Smooth muscle cell (in vitro differentiated cells): ENCODE measurements at regions not wholly inside any gene's neighbourhood (a gene's known extent, or its start where the extent isn't known, plus 50 kb on each side); places are given as distances from the start of the nearest gene placed in this dataset.

Source experiments
- DNase-seq: peaks from one replicate; lab custom pipeline; 2025; ENCODE audit not compliant: unreplicated experiment; lab: John Stamatoyannopoulos, UW
- H2AFZ ChIP-seq: fragments of 200-600 bp; sonication (generic); 2 replicates; pipeline ENCODE4 v1.6.0; 2016; ENCODE audit warnings: antibody characterized with exemption, low read depth, mild to moderate bottlenecking
- H3F3A ChIP-seq: fragments of 200-600 bp; sonication (generic); 2 replicates; pipeline ENCODE4 v1.6.0; 2017; ENCODE audit warnings: antibody characterized with exemption, low read depth
- H3K27ac ChIP-seq: fragments of 200-600 bp; sonication (generic); 2 replicates; pipeline ENCODE4 v1.5.1; 2016; ENCODE audit warnings: low read depth, mild to moderate bottlenecking
- H3K27me3 ChIP-seq: fragments of 200-600 bp; sonication (generic); 2 replicates; pipeline ENCODE4 v1.6.1; 2016; ENCODE audit warnings: low read depth, mild to moderate bottlenecking
- H3K36me3 ChIP-seq: fragments of 200-600 bp; sonication (generic); 2 replicates; pipeline ENCODE4 v1.5.1; 2016; ENCODE audit warnings: low read depth
- H3K4me1 ChIP-seq: fragments of 200-600 bp; sonication (generic); 2 replicates; pipeline ENCODE4 v1.5.1; 2016; ENCODE audit warnings: low read depth
- H3K4me2 ChIP-seq: fragments of 200-600 bp; sonication (generic); 2 replicates; pipeline ENCODE4 v1.6.0; 2016; ENCODE audit warnings: mild to moderate bottlenecking
- H3K4me3 ChIP-seq: fragments of 200-600 bp; sonication (generic); 2 replicates; pipeline ENCODE4 v1.5.1; 2016; ENCODE audit warnings: mild to moderate bottlenecking
- H3K79me2 ChIP-seq: fragments of 200-600 bp; sonication (generic); 2 replicates; pipeline ENCODE4 v1.6.0; 2016; ENCODE audit warnings: low read depth, mild to moderate bottlenecking
- H3K9ac ChIP-seq: fragments of 200-600 bp; sonication (generic); 2 replicates; pipeline ENCODE4 v1.6.0; 2016; ENCODE audit warnings: low read depth
- H3K9me3 ChIP-seq: fragments of 200-600 bp; sonication (generic); replicated peaks from 2 replicates; pipeline ENCODE4 v1.5.1; 2016; ENCODE audit warnings: low read depth
- H4K20me1 ChIP-seq: fragments of 200-600 bp; sonication (generic); 2 replicates; pipeline ENCODE4 v1.6.0; 2016; ENCODE audit warnings: low read depth
- CTCF ChIP-seq: fragments of 200-600 bp; sonication (generic); IDR thresholded peaks from 2 replicates; pipeline ENCODE4 v1.5.1; 2017; ENCODE audit warnings: borderline replicate concordance, mild to moderate bottlenecking, antibody characterized with exemption; ENCODE audit not compliant: insufficient read depth, poor library complexity, severe bottlenecking
- whole genome bisulfite sequencing: methylation state at CpG from one replicate; pipeline ENCODE4 v1.1.7; 2016; ENCODE audit warnings: low lambda C conversion rate; 5-methylcytosine and 5-hydroxymethylcytosine counted together

DNA sequence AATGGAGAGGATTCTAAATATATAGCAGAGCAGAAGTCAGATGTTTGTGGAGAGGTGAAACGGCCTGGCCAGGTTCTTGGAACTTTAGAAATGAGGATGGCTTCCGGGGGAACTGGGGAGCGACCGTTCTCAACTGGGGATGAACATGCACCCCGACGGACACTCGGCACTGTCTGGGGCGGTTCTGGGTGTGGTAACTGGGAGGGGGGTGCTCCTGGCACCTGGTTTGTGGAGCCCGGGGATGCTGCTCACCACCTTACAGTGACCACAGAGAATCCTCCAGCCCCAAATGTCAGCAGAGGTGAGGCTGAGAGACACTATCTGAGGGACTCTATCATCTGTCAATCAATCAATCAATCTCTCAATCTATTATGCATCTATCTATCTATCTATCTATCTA, 69.0 kb upstream of the PPP2R3B start:
- H3K4me3 ChIP-seq = no peak overlapping the region
- H3F3A ChIP-seq = no peaks in the 10 kb centered on the region
- H2AFZ ChIP-seq = no peak overlapping the region
- no peaks in the 10 kb centered on the region for H3K79me2 ChIP-seq
- H3K27ac ChIP-seq = no peak overlapping the region
- H3K9ac ChIP-seq = no peak overlapping the region
- no peaks in the 10 kb centered on the region for H4K20me1 ChIP-seq
- no peaks in the 10 kb centered on the region for H3K36me3 ChIP-seq
- H3K4me1 ChIP-seq = no peaks in the 10 kb centered on the region
- no peaks in the 10 kb centered on the region for H3K27me3 ChIP-seq
- H3K4me2 ChIP-seq = no peak overlapping the region
- DNase-seq = no peak
- WGBS = 65% methylated on average over 9 of the region's 9 CpGs
- TF ChIP-seq CTCF = no peak
- H3K9me3 ChIP-seq = no peaks in the 10 kb centered on the region

DNA sequence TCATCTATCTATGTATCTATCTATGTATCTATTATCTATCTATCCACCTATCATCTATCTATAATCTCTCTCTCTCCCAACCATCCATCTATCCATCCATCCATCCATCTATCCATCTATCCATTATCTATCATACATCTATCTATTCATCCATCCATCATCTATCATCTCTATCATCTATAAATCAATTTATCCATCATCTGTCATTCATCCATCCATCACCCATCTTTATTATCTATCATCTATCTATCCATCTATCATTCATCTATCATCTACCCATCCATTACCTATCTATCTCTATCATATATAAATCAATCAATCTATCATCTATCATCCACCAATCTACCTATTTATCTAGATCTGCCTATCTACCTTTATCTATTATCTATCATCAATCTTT, 69.4 kb upstream of the PPP2R3B start:
- Histone ChIP-seq H3K36me3 (no peaks in the 10 kb centered on the region), H3K4me2 (no peak overlapping the region), H3K4me1 (no peaks in the 10 kb centered on the region), H3K27ac (no peak overlapping the region), H3K27me3 (no peaks in the 10 kb centered on the region), H2AFZ (no peak overlapping the region), H3K9ac (no peak overlapping the region), H3K9me3 (no peaks in the 10 kb centered on the region), H3F3A (no peaks in the 10 kb centered on the region), H3K4me3 (no peak overlapping the region), H4K20me1 (no peaks in the 10 kb centered on the region), H3K79me2 (no peaks in the 10 kb centered on the region)
- no peak for TF ChIP-seq CTCF
- no peak for DNase-seq

DNA sequence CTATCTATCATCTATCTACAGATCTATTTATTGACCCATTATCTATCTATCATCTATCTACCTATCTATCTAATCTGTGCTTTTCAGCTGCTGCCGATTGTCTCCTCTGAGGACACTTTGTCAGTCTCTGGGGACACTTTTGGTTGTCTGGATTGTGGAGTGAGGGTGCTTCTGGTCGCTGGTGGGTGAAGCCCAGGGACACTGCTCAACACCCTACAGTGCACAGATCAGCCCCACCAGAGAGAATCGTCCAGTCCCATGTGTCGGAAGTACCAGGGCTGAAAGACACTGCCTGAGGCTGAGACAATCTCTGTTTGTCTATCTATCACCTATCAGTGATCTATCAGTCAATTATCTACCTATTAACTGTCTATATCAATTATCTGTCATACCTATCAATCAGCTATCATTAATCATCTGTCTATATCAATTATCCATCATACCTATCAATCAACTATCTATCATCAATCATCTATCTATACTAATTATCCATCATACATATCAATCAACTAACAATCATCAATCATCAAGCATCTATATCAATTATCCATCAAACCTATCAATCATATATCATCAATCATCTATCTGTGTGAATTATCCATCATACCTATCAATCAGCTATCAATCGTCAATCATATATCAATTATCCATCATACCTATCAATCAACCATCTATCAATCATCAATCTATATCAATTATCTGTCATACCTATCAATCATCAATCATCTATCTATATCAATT, 70.0 kb upstream of the PPP2R3B start:
- DNase-seq = no peak
- WGBS = 60% methylated on average over 5 of the region's 5 CpGs
- H3K9me3 ChIP-seq = no peaks in the 10 kb centered on the region
- no peaks in the 10 kb centered on the region for H3K36me3 ChIP-seq
- no peak overlapping the region for H3K9ac ChIP-seq
- H3K27me3 ChIP-seq = no peaks in the 10 kb centered on the region
- H4K20me1 ChIP-seq = no peaks in the 10 kb centered on the region
- H3K4me1 ChIP-seq = no peaks in the 10 kb centered on the region
- no peak overlapping the region for H3K4me2 ChIP-seq
- H3K79me2 ChIP-seq = no peaks in the 10 kb centered on the region
- no peak overlapping the region for H3K27ac ChIP-seq
- TF ChIP-seq CTCF = no peak
- no peaks in the 10 kb centered on the region for H3F3A ChIP-seq
- H2AFZ ChIP-seq = no peak overlapping the region
- no peak overlapping the region for H3K4me3 ChIP-seq

DNA sequence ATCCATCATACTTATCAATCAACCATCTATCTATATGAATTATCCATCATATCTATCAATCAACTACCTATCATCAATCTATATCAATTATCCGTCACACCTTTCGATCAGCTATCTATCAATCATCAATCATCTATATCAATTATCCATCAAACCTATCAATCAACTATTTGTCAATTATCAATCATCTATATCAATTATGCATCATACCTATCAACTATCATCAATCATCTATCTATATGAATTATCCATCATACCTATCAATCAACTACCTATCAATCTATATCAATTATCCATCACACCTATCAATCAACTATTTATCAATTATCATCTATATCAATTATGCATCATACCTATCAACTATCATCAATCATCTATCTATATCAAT, 70.6 kb upstream of the PPP2R3B start:
- 73% methylated on average over 2 of the region's 2 CpGs for WGBS
- no peak for DNase-seq
- Histone ChIP-seq H3K27ac (no peak overlapping the region), H3K27me3 (no peaks in the 10 kb centered on the region), H4K20me1 (no peaks in the 10 kb centered on the region), H3K9ac (no peak overlapping the region), H3K79me2 (no peaks in the 10 kb centered on the region), H3K4me1 (no peaks in the 10 kb centered on the region), H3K4me2 (no peak overlapping the region), H3K4me3 (no peak overlapping the region), H3F3A (no peaks in the 10 kb centered on the region), H3K36me3 (no peaks in the 10 kb centered on the region), H3K9me3 (no peaks in the 10 kb centered on the region), H2AFZ (no peak overlapping the region)
- TF ChIP-seq CTCF = no peak
